Endothelial cell of umbilical vein (primary cell): ENCODE measurements at regions not wholly inside any gene's neighbourhood (a gene's known extent, or its start where the extent isn't known, plus 50 kb on each side); places are given as distances from the start of the nearest gene placed in this dataset.

Experiments
- CTCF ChIP-seq, 2 donors: IDR thresholded peaks; 1 replicate in 1 of 2; 2 replicates in 1 of 2; pipeline ENCODE4 v1.5.1; 2011; ENCODE audit warnings: low read length in 2 of 2, mild to moderate bottlenecking in 2 of 2, moderate library complexity in 2 of 2, control low read depth in 1 of 2, inconsistent platforms in 1 of 2, low read depth in 1 of 2; ENCODE audit not compliant: insufficient read depth in 1 of 2; ENCODE audit errors: extremely low read depth in 1 of 2
- EZH2 ChIP-seq: IDR thresholded peaks from 2 replicates; pipeline ENCODE4 v1.6.1; 2012; ENCODE audit warnings: borderline replicate concordance, low read depth, mild to moderate bottlenecking, moderate library complexity, low read length, inconsistent platforms; ENCODE audit not compliant: severe bottlenecking
- FOS ChIP-seq: IDR thresholded peaks from 2 replicates; pipeline ENCODE4 v1.6.1; 2011; ENCODE audit warnings: mild to moderate bottlenecking, low read length, moderate library complexity, borderline replicate concordance; ENCODE audit not compliant: insufficient read depth
- JUN ChIP-seq: IDR thresholded peaks from 2 replicates; pipeline ENCODE4 v1.6.1; 2011; ENCODE audit warnings: borderline replicate concordance, low read depth; ENCODE audit not compliant: insufficient read length, insufficient read depth
- MAX ChIP-seq: IDR thresholded peaks from 2 replicates; pipeline ENCODE4 v1.6.1; 2011; ENCODE audit not compliant: insufficient read depth, insufficient read length
- MYC ChIP-seq: IDR thresholded peaks from one replicate; pipeline ENCODE4 v1.6.1; 2011; ENCODE audit warnings: mild to moderate bottlenecking, low read depth, low read length
- POLR2AphosphoS5 ChIP-seq: IDR thresholded peaks from 2 replicates; pipeline ENCODE4 v1.6.1; 2012; ENCODE audit warnings: low read depth, mild to moderate bottlenecking, control low read depth, low read length, moderate library complexity; ENCODE audit not compliant: insufficient read depth

- no peak for TF ChIP-seq CTCF (IDR thresholded peaks at IDR 0.05; ENCODE audit: extremely low read depth in 1 of 2, insufficient read depth in 1 of 2, low read depth in 1 of 2, low read length in 2 of 2)
- TF ChIP-seq EZH2: no peak
- TF ChIP-seq POLR2AphosphoS5: no peak
- no peak for TF ChIP-seq MAX
- no peak for TF ChIP-seq FOS
- TF ChIP-seq JUN: no peak
- TF ChIP-seq MYC: no peak
Measured at GRCh38 chr1:181413195-181413815, 70.0 kb upstream of the CACNA1E start.
